ENCODE measurements at regions not wholly inside any gene's neighbourhood (a gene's known extent, or its start where the extent isn't known, plus 50 kb on each side); places are given as distances from the start of the nearest gene placed in this dataset.
"Not testable (repeated sequence)": the region's sequence is repeated elsewhere in the genome, so short reads cannot be mapped to it uniquely, and the experiment has no call there.

- no peaks in the 10 kb centered on the region for H3K27me3 ChIP-seq (ENCODE audit: control insufficient read depth, insufficient read depth, low read length, poor library complexity, severe bottlenecking)
- no peaks in the 10 kb centered on the region for H3K36me3 ChIP-seq (ENCODE audit: control insufficient read depth, insufficient read depth, low read length)
- H3K27ac ChIP-seq (ENCODE audit: insufficient read depth, low read depth, low read length, poor library complexity, severe bottlenecking): no peak overlapping the region
- H3K4me1 ChIP-seq (ENCODE audit: control insufficient read depth, insufficient read depth, low read length): peaks cover 4% of the 10 kb centered on the region
- H3K9me3 ChIP-seq (ENCODE audit: control insufficient read depth, low read length): no peaks in the 10 kb centered on the region
- no peak overlapping the region for H3K4me3 ChIP-seq (ENCODE audit: insufficient read depth, low read depth, low read length)
- WGBS, 2 experiments: 53 to 60% methylated on average over 5 of the region's 5 CpGs
These were observed 286.2 kb upstream of the VWC2 start for GRCh38 chr7:49486974-49487829.

DNA sequence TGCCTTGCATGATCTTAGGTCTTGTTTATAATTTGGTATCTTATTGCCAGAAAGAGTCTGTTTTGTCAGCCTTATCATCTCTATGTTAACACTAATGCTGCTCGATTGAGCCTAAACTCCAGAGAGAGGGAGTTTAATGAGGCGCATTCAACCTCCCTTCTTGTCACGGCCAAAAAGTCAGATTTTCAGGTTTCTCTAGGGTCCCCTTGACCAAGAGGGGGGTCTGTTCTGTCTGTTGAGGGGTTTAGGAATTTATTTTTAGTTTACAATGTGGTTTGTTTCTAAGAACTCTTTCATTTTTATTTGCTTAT is 285.7 kb upstream of the VWC2 start:
- no peak overlapping the region for H3K27ac ChIP-seq (ENCODE audit: insufficient read depth, low read depth, low read length, poor library complexity, severe bottlenecking)
- H3K36me3 ChIP-seq (ENCODE audit: control insufficient read depth, insufficient read depth, low read length): no peaks in the 10 kb centered on the region
- 87 to 95% methylated on average over 3 of the region's 3 CpGs for WGBS, 2 experiments
- no peaks in the 10 kb centered on the region for H3K27me3 ChIP-seq (ENCODE audit: control insufficient read depth, insufficient read depth, low read length, poor library complexity, severe bottlenecking)
- no peak overlapping the region for H3K4me3 ChIP-seq (ENCODE audit: insufficient read depth, low read depth, low read length)
- peaks cover 4% of the 10 kb centered on the region for H3K4me1 ChIP-seq (ENCODE audit: control insufficient read depth, insufficient read depth, low read length)
- H3K9me3 ChIP-seq (ENCODE audit: control insufficient read depth, low read length): no peaks in the 10 kb centered on the region

DNA sequence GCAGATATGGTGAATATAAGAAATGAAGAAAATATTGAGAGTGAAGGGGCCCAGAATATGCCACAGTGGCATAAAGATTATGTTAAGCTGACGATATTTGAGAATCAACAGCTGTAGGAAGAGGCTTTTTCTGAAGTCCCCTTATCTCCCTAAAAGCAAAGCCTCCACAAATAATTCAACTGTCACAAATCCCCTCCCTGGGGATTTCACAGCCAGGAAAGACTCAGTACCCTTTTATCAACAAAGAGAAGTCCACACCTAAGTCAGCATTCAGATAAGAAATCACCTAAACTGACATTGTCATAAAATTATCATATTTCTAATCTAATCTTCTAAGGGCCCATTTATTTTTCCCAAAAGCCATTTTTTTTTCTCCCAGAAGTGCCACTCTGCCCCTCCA is 284.9 kb upstream of the VWC2 start:
- 71 to 94% methylated on average over 1 of the region's 1 CpG for WGBS, 2 experiments
- no peak overlapping the region for H3K27ac ChIP-seq (ENCODE audit: insufficient read depth, low read depth, low read length, poor library complexity, severe bottlenecking)
- no peaks in the 10 kb centered on the region for H3K36me3 ChIP-seq (ENCODE audit: control insufficient read depth, insufficient read depth, low read length)
- no peaks in the 10 kb centered on the region for H3K27me3 ChIP-seq (ENCODE audit: control insufficient read depth, insufficient read depth, low read length, poor library complexity, severe bottlenecking)
- no peaks in the 10 kb centered on the region for H3K9me3 ChIP-seq (ENCODE audit: control insufficient read depth, low read length)
- peaks cover 4% of the 10 kb centered on the region for H3K4me1 ChIP-seq (ENCODE audit: control insufficient read depth, insufficient read depth, low read length)
- H3K4me3 ChIP-seq (ENCODE audit: insufficient read depth, low read depth, low read length): no peak overlapping the region

GRCh38 chr7:49497471-49497870 is 276.0 kb upstream of the VWC2 start:
- Histone ChIP-seq H3K36me3 (ENCODE audit: control insufficient read depth, insufficient read depth, low read length) (no peaks in the 10 kb centered on the region), H3K9me3 (ENCODE audit: control insufficient read depth, low read length) (no peaks in the 10 kb centered on the region), H3K4me3 (ENCODE audit: insufficient read depth, low read depth, low read length) (no peak overlapping the region), H3K27ac (ENCODE audit: insufficient read depth, low read depth, low read length, poor library complexity, severe bottlenecking) (no peak overlapping the region), H3K4me1 (ENCODE audit: control insufficient read depth, insufficient read depth, low read length) (no peaks in the 10 kb centered on the region), H3K27me3 (ENCODE audit: control insufficient read depth, insufficient read depth, low read length, poor library complexity, severe bottlenecking) (no peaks in the 10 kb centered on the region)
- 93 to 95% methylated on average over 6 of the region's 6 CpGs for WGBS, 2 experiments

- Histone ChIP-seq H3K4me3 (ENCODE audit: insufficient read depth, low read depth, low read length) (no peak overlapping the region), H3K36me3 (ENCODE audit: control insufficient read depth, insufficient read depth, low read length) (no peaks in the 10 kb centered on the region), H3K27me3 (ENCODE audit: control insufficient read depth, insufficient read depth, low read length, poor library complexity, severe bottlenecking) (no peaks in the 10 kb centered on the region), H3K4me1 (ENCODE audit: control insufficient read depth, insufficient read depth, low read length) (no peaks in the 10 kb centered on the region), H3K9me3 (ENCODE audit: control insufficient read depth, low read length) (no peaks in the 10 kb centered on the region), H3K27ac (ENCODE audit: insufficient read depth, low read depth, low read length, poor library complexity, severe bottlenecking) (no peak overlapping the region)
- WGBS, 2 experiments: 94 to 98% methylated on average over 1 to 2 of the region's 2 CpGs
These were observed 272.7 kb upstream of the VWC2 start for GRCh38 chr7:49500741-49501140.

DNA sequence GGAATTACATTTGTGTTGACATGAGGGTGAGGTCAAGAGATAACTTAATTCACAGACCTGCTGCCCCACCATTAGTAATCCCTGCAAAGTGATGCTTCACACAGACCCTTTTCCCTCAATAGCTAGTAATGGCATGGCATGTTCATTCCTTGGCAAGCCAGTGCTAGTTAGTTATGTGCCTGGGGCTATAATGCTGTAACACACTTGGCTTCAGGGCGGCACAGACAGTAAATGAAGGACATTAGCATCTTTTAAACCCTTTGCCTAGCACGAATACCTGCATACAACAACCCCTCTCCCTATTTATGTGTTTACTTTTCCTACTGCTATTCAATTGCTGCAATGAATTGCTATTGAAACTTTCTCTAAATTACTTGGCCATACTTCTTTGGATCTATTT is 266.2 kb upstream of the VWC2 start:
- 49 to 52% methylated on average over 2 of the region's 2 CpGs for WGBS, 2 experiments
- H3K27me3 ChIP-seq (ENCODE audit: control insufficient read depth, insufficient read depth, low read length, poor library complexity, severe bottlenecking); H3K4me3 ChIP-seq (ENCODE audit: insufficient read depth, low read depth, low read length); H3K9me3 ChIP-seq (ENCODE audit: control insufficient read depth, low read length); H3K36me3 ChIP-seq (ENCODE audit: control insufficient read depth, insufficient read depth, low read length); H3K4me1 ChIP-seq (ENCODE audit: control insufficient read depth, insufficient read depth, low read length); H3K27ac ChIP-seq (ENCODE audit: insufficient read depth, low read depth, low read length, poor library complexity, severe bottlenecking): not testable (repeated sequence)

DNA sequence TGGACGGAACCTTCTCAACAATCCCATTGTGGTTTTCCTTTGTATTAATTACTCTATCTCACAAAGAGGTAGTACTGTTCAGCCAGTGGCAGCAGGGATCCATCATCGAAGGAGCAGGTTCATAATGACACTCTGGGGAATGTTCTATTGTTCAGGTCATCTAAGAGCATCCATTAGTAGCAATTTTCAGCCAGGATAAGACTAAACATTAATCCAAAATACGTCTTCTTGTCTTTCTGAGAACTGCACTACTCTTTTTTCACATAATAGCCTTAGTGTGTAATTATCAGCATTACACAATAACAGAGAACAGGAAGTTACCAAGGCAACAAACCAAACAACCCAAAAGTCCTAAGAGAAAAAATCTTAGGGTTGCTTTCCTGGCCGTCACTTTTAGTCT is 259.5 kb upstream of the VWC2 start:
- peaks cover 3% of the 10 kb centered on the region for H3K4me1 ChIP-seq (ENCODE audit: control insufficient read depth, insufficient read depth, low read length)
- no peaks in the 10 kb centered on the region for H3K9me3 ChIP-seq (ENCODE audit: control insufficient read depth, low read length)
- H3K4me3 ChIP-seq (ENCODE audit: insufficient read depth, low read depth, low read length): no peak overlapping the region
- H3K36me3 ChIP-seq (ENCODE audit: control insufficient read depth, insufficient read depth, low read length): no peaks in the 10 kb centered on the region
- WGBS, 2 experiments: 72 to 76% methylated on average over 4 of the region's 4 CpGs
- no peaks in the 10 kb centered on the region for H3K27me3 ChIP-seq (ENCODE audit: control insufficient read depth, insufficient read depth, low read length, poor library complexity, severe bottlenecking)
- H3K27ac ChIP-seq (ENCODE audit: insufficient read depth, low read depth, low read length, poor library complexity, severe bottlenecking): no peak overlapping the region

GRCh38 chr7:49520951-49521350 is 252.5 kb upstream of the VWC2 start:
- Histone ChIP-seq H3K4me3 (ENCODE audit: insufficient read depth, low read depth, low read length) (no peak overlapping the region), H3K36me3 (ENCODE audit: control insufficient read depth, insufficient read depth, low read length) (no peaks in the 10 kb centered on the region), H3K27ac (ENCODE audit: insufficient read depth, low read depth, low read length, poor library complexity, severe bottlenecking) (no peak overlapping the region), H3K9me3 (ENCODE audit: control insufficient read depth, low read length) (no peaks in the 10 kb centered on the region), H3K27me3 (ENCODE audit: control insufficient read depth, insufficient read depth, low read length, poor library complexity, severe bottlenecking) (no peaks in the 10 kb centered on the region), H3K4me1 (ENCODE audit: control insufficient read depth, insufficient read depth, low read length) (no peaks in the 10 kb centered on the region)
- WGBS, 2 experiments: 50 to 65% methylated on average over 1 of the region's 1 CpG

DNA sequence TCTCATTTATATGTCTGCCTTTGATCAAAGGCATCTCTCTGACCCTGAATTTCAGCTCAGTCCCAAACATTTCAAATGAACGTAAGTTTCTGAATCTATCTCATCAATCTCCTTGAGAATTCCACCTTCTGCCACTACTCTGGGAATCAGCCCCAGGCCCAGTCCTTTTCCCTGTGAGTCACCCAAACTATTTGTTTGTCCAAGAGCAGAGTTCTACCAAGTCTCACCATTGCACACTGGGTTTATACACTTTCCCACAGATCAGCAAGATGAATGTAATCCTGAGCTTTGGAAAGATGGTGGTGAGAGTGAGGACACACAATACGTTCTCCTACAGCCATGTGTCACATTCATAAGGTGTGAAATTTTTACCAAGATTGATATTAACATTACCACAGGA is 251.3 kb upstream of the VWC2 start:
- H3K27ac ChIP-seq (ENCODE audit: insufficient read depth, low read depth, low read length, poor library complexity, severe bottlenecking): no peak overlapping the region
- H3K9me3 ChIP-seq (ENCODE audit: control insufficient read depth, low read length): no peaks in the 10 kb centered on the region
- no peaks in the 10 kb centered on the region for H3K36me3 ChIP-seq (ENCODE audit: control insufficient read depth, insufficient read depth, low read length)
- H3K4me1 ChIP-seq (ENCODE audit: control insufficient read depth, insufficient read depth, low read length): no peaks in the 10 kb centered on the region
- H3K4me3 ChIP-seq (ENCODE audit: insufficient read depth, low read depth, low read length): no peak overlapping the region
- no peaks in the 10 kb centered on the region for H3K27me3 ChIP-seq (ENCODE audit: control insufficient read depth, insufficient read depth, low read length, poor library complexity, severe bottlenecking)
- 90 to 91% methylated on average over 1 to 2 of the region's 2 CpGs for WGBS, 2 experiments

DNA sequence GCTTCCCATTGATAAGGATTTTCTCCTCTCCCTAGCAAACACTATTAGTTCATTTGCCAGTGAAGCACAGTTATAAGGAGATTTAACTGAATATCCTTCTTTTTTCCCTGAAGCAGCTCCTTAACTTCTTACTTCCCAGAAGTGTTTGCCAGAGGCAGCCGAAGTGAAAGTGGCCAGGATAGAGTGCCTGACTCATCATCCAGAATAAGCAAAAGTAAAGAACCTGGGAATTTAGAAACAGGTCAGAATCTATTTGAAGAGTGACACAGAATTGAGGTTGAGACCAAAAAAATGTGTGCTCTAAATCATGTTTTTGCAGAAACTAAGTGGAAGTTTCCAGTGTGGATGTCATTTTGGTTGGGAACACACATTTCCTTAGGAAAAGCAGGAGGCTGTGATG is 249.6 kb upstream of the VWC2 start:
- no peaks in the 10 kb centered on the region for H3K4me1 ChIP-seq (ENCODE audit: control insufficient read depth, insufficient read depth, low read length)
- H3K4me3 ChIP-seq (ENCODE audit: insufficient read depth, low read depth, low read length): no peak overlapping the region
- no peaks in the 10 kb centered on the region for H3K36me3 ChIP-seq (ENCODE audit: control insufficient read depth, insufficient read depth, low read length)
- no peaks in the 10 kb centered on the region for H3K9me3 ChIP-seq (ENCODE audit: control insufficient read depth, low read length)
- WGBS, 2 experiments: 88 to 100% methylated on average over 1 of the region's 1 CpG
- no peak overlapping the region for H3K27ac ChIP-seq (ENCODE audit: insufficient read depth, low read depth, low read length, poor library complexity, severe bottlenecking)
- no peaks in the 10 kb centered on the region for H3K27me3 ChIP-seq (ENCODE audit: control insufficient read depth, insufficient read depth, low read length, poor library complexity, severe bottlenecking)

DNA sequence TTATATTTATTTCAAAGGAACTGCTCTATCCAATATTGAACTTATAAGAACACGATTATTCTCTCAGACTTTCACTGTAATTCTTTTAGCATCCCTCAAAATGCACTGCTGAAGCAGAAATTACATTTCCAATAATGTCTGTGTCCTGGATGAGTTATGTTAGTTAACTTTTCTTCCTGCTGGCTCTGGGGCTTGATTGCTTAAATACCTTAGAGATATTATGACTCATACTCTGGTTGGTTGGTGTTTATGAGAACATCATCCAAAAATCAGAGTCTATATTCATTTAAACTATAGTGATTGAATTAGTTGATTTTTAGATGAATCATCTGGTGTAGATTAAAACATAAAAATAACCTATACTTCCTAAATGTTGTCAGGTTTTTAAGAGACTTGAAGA is 246.3 kb upstream of the VWC2 start:
- Histone ChIP-seq H3K4me3 (ENCODE audit: insufficient read depth, low read depth, low read length) (no peak overlapping the region), H3K27ac (ENCODE audit: insufficient read depth, low read depth, low read length, poor library complexity, severe bottlenecking) (no peak overlapping the region), H3K27me3 (ENCODE audit: control insufficient read depth, insufficient read depth, low read length, poor library complexity, severe bottlenecking) (no peaks in the 10 kb centered on the region), H3K9me3 (ENCODE audit: control insufficient read depth, low read length) (no peaks in the 10 kb centered on the region), H3K4me1 (ENCODE audit: control insufficient read depth, insufficient read depth, low read length) (no peaks in the 10 kb centered on the region), H3K36me3 (ENCODE audit: control insufficient read depth, insufficient read depth, low read length) (no peaks in the 10 kb centered on the region)
- WGBS, 2 experiments: 78 to 86% methylated on average over 1 of the region's 1 CpG
